ENCODE measurements at regions not wholly inside any gene's neighbourhood (a gene's known extent, or its start where the extent isn't known, plus 50 kb on each side); places are given as distances from the start of the nearest gene placed in this dataset.

GRCh38 chr6:170181338-170181690, 109.6 kb downstream of the DLL1 start:
- TF ChIP-seq CTCF (conservative IDR thresholded peaks at IDR 0.05; ENCODE audit: low read depth, low read length), result no peak

GRCh38 chr6:170180671-170181337, 110.1 kb downstream of the DLL1 start:
- H3K4me3 ChIP-seq (ENCODE audit: low read depth, low read length), result no peak overlapping the region
- no peak for DNase-seq (ENCODE audit: low read depth)
- TF ChIP-seq CTCF (conservative IDR thresholded peaks at IDR 0.05; ENCODE audit: low read depth, low read length), result no peak

More at GRCh38 chr6:170181338-170181690, 109.6 kb downstream of the DLL1 start:
- H3K4me3 ChIP-seq (ENCODE audit: low read depth, low read length), result no peak overlapping the region
- no peak for DNase-seq (ENCODE audit: low read depth)

- TF ChIP-seq CTCF (conservative IDR thresholded peaks at IDR 0.05; ENCODE audit: low read depth, low read length), result no peak
- no peak for DNase-seq (ENCODE audit: low read depth)
Observed at GRCh38 chr6:170179616-170180324, 111.1 kb downstream of the DLL1 start.

GRCh38 chr6:170178561-170179477, 112.1 kb downstream of the DLL1 start:
- no peak overlapping the region for H3K4me3 ChIP-seq (ENCODE audit: low read depth, low read length)
- no peak for TF ChIP-seq CTCF (conservative IDR thresholded peaks at IDR 0.05; ENCODE audit: low read depth, low read length)
- no peak for DNase-seq (ENCODE audit: low read depth)

More at GRCh38 chr6:170179616-170180324, 111.1 kb downstream of the DLL1 start:
- no peak overlapping the region for H3K4me3 ChIP-seq (ENCODE audit: low read depth, low read length)

- no peak overlapping the region for H3K4me3 ChIP-seq (ENCODE audit: low read depth, low read length)
- no peak for DNase-seq (ENCODE audit: low read depth)
- TF ChIP-seq CTCF (conservative IDR thresholded peaks at IDR 0.05; ENCODE audit: low read depth, low read length), result no peak
Observed at GRCh38 chr6:170177772-170178560, 112.9 kb downstream of the DLL1 start.

Measured in epithelial cell of proximal tubule (primary cell).